ENCODE measurements at regions not wholly inside any gene's neighbourhood (a gene's known extent, or its start where the extent isn't known, plus 50 kb on each side); places are given as distances from the start of the nearest gene placed in this dataset.
"Not testable (repeated sequence)": the region's sequence is repeated elsewhere in the genome, so short reads cannot be mapped to it uniquely, and the experiment has no call there.

GRCh38 chr18:51330739-51331138, 133.3 kb upstream of the MEX3C start:
- no peak for DNase-seq

DNA sequence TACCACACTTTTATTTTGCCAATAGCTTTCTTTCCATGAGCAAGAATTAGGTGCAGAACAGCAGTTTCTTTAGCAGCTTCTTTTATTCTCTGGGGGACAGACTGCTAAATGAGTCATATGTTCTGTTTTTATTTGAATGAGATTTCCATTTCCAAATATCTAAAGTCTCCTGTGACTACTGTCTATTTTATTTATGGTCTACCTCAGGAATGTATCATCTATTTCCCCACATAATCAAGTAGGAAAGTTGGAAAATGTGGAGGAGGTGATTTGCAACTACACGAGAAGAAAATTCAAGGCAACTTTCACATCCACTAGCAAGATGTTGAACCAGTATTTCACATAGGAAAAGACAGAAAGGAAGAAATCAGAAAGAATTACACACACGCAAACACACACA, 139.9 kb upstream of the MEX3C start:
- no peak for DNase-seq

- no peak for DNase-seq
These were observed 142.4 kb upstream of the MEX3C start for GRCh38 chr18:51339856-51340255.

DNA sequence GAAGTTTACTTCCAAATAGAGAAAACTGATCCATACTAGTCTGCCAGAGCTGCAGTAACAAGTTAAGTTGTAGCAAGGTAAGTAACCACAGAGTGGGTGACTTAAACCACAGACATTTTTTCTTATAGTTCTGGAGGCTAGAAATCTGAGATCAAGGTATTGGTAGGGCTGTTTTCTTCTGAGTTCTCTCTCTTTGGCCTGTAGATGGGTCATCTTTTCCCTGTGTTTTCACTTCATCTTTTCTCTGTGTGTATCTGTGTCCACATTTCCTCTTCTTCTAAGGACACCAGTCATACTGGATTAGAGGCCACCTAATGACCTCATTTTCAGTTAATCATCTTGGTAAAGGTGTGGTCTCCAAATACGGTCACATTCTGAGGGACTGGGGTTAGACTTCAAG, 142.9 kb upstream of the MEX3C start:
- DNase-seq, result no peak

DNA sequence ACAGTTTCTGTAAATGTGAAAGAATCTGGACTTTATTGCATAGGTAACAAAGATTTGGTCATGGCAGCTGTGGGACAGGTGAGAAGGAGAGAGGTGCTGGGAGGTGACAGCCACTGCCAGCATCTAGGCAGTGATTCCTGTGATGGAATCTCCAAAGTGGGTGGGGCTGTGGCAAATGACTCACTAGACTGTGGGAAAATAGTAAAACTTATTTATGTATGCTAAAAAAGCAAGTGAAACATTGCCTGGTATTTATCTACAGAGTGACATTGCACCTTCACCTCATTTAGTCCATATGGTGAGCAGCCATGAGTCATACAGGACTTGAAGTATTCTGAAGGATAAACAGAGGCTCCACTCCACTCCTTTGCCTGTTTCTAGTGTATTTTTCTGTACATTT, 145.3 kb upstream of the MEX3C start:
- no peak for DNase-seq

- no peak for DNase-seq
These were observed 148.4 kb upstream of the MEX3C start for GRCh38 chr18:51345848-51346391.

GRCh38 chr18:51346404-51346803, 148.9 kb upstream of the MEX3C start:
- no peak for DNase-seq

DNA sequence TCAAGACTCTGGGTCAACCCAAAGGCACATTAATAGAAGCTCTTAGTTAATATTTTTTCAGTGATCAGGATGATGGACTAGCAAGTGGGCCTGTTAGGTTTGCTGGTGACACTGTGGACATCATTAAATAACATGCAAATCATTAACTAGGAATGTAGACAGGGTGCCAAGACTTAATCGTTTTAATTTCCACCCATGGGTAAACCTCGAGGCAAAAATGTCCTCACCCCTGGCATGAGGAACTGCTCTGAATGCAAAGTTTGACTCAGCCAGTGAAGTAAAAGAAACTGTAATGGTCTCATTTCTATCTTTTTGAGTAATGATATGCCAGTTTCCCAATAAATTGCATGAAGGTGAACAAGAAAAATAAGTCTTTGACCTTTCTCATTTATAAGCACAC, 152.6 kb upstream of the MEX3C start:
- DNase-seq, result no peak

- DNase-seq, result no peak
These were observed 158.4 kb upstream of the MEX3C start for GRCh38 chr18:51355841-51356240.

- not testable (repeated sequence) for DNase-seq
These were observed 162.8 kb upstream of the MEX3C start for GRCh38 chr18:51360301-51360700.

- no peak for DNase-seq
These were observed 163.8 kb upstream of the MEX3C start for GRCh38 chr18:51361130-51361860.

GRCh38 chr18:51363384-51363783, 165.9 kb upstream of the MEX3C start:
- no peak for DNase-seq

DNA sequence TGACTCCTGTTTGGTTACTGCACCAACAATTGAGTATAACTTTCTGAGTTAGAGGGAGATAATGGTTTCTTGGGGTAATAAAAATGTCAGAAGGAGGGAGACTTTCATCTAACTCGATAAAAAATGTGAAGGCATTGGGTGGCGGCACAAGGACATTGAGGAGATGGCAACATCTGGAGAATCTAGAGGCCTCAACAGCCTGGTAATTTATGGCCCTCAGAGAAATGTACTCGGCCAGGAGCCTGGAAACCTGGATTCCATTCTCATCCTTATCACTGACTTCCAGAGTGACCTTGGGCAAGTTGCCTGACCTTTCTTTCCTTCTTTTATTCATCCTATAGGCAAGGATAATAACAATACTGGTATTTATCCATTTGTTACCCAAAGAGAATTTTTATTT, 173.5 kb upstream of the MEX3C start:
- DNase-seq, result no peak

- no peak for DNase-seq
These were observed 174.4 kb upstream of the MEX3C start for GRCh38 chr18:51371929-51372328.

DNA sequence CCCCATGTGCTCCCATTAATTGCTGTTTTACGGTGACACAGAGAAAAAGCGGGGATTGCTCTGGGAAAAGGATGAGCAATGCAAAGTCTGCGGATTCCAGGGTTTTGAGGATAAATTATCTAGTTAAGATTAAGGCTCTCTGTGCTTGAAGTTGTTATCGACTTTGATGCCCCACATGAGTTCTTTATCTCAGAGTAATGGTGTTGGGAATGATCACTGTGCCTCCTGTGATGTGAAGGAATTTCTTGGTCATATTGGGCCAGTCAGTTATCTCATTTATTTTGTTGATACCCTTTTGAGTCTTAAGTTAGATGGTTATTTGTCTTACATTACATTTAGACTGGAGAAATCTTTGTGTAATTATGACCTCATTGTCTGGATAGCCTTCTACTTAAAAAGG, 184.6 kb upstream of the MEX3C start:
- no peak for DNase-seq

DNA sequence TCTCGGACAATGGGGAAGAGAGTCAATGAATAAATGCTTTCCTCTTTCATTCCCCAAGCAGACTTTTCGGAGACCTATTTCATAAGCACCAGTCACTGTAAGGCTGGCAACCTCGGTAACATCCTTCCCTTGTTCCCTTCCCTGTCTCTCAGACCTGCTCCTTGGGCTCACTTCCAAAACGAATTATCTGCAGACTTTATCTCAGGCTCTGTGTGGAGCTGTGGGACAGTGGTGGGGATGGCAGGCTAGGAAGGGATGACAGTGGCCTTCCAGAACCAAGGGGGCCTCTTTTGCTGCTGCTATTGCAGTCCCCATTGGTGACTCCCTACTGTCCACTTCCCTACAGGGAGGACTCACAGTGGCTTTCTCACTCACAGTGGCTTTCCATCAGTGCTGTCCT, 185.6 kb upstream of the MEX3C start:
- no peak for DNase-seq

DNA sequence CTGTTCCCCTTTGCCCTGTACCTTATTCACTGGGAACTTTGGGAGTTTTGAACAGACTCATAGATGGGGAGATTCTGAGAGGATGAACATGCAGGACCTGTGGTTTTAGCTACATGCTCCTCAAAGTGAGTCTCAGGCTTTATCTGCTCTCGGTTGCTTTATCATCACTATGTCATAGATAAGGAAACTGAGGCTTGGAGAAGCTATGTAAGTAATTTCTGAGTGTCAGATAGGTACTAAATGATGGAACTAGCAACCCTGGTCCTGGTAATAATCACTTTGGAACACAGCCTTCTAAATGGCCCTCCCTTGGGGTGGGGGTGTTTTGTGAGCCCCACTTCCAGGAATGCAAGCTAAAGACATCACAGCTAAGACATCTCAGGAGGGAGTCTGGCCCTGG, 186.2 kb upstream of the MEX3C start:
- DNase-seq, result no peak

- DNase-seq, result no peak
These were observed 187.8 kb upstream of the MEX3C start for GRCh38 chr18:51385270-51385669.

GRCh38 chr18:51390702-51391101, 193.2 kb upstream of the MEX3C start:
- DNase-seq, result no peak

DNA sequence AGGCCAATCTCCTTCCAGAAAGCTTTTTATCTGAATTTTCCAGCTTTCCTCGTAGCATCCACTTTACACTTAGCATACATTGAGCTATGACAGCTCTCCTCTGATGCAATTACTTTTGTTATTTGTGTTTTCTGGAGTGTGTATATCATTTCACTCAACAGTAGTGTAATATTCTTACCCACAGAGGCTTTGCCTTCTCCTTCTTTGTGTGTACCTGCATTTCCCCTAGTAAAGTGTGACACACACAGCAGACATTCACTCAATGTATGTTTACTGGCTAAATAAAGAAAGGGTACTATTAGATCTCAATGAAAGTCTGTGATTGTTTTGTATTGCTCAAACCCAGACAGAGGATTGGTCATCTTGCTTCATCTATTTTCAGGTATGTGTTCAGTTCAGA, 193.7 kb upstream of the MEX3C start:
- DNase-seq, result no peak

DNA sequence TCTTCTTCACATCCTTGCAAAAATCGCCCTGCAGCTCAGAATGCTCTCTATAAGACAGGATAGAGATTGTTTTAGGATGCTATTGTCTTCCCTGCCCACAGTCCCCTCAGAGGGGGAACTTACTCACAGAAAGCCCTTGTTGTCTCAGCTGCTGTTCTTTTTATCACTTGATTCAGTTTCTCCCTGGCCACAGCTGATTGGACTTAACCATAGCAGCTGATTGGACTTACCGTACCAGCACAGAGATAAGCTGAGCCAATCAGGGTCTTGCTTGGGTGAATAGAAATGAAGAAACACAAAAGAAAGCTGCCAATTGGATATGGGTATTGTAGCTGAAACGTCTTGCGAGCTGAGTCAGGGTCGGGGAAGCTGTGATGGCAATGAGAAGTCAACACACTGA, 194.2 kb upstream of the MEX3C start:
- DNase-seq, result no peak

DNA sequence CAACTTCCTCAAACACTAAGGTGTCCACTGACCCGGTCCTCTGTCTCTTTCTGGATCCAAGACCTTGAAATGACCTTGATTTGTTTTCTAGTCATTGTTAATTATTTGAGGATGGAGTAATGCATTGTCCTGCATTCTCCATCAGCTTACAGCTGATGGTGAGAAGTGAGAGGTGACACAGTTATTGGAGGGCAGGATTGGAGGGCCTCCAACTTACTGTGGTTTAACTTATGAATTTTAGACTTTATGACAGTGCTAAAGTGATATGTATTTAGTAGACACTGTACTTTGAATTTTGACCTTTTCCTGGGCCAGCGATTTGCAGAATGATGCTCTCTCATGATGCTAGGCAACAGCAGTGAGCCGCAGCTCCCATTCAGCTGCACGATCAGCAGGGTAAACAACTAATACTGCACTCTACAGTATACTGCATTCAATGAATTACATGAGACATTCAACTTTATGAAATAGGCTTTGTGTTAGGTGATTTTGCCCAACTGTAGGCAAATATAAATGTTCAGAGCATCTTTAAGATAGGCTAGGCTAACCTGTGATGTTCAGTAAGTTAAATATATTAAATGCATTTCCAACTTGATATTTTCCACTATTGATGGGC, 200.0 kb upstream of the MEX3C start:
- DNase-seq, result no peak

- DNase-seq, result no peak
These were observed 200.6 kb upstream of the MEX3C start for GRCh38 chr18:51398104-51398503.

GRCh38 chr18:51399491-51400122, 202.1 kb upstream of the MEX3C start:
- no peak for DNase-seq

Measured in NCI-H446 (cell line).